IPS-18a (cell line): ENCODE measurements at regions not wholly inside any gene's neighbourhood (a gene's known extent, or its start where the extent isn't known, plus 50 kb on each side); places are given as distances from the start of the nearest gene placed in this dataset.
"Not testable (repeated sequence)": the region's sequence is repeated elsewhere in the genome, so short reads cannot be mapped to it uniquely, and the experiment has no call there.

ENCODE experiments used
- H3K27ac ChIP-seq: one replicate; pipeline ENCODE4 v1.5.1; 2013; ENCODE audit warnings: low read length
- H3K27me3 ChIP-seq: one replicate; pipeline ENCODE4 v1.6.1; 2013; ENCODE audit warnings: mild to moderate bottlenecking, low read length; ENCODE audit not compliant: control insufficient read depth, insufficient read depth
- H3K36me3 ChIP-seq: one replicate; pipeline ENCODE4 v1.6.1; 2013; ENCODE audit warnings: low read depth, low read length; ENCODE audit not compliant: control insufficient read depth
- H3K4me1 ChIP-seq: one replicate; pipeline ENCODE4 v1.6.1; 2013; ENCODE audit warnings: low read depth, low read length; ENCODE audit not compliant: control insufficient read depth
- H3K4me3 ChIP-seq: one replicate; pipeline ENCODE4 v1.5.1; 2013; ENCODE audit warnings: low read length
- H3K9ac ChIP-seq: one replicate; pipeline ENCODE4 v1.6.1; 2013; ENCODE audit warnings: mild to moderate bottlenecking, low read length, moderate library complexity
- H3K9me3 ChIP-seq: one replicate; pipeline ENCODE4 v1.6.1; 2013; ENCODE audit warnings: low read depth, low read length; ENCODE audit not compliant: control insufficient read depth

DNA sequence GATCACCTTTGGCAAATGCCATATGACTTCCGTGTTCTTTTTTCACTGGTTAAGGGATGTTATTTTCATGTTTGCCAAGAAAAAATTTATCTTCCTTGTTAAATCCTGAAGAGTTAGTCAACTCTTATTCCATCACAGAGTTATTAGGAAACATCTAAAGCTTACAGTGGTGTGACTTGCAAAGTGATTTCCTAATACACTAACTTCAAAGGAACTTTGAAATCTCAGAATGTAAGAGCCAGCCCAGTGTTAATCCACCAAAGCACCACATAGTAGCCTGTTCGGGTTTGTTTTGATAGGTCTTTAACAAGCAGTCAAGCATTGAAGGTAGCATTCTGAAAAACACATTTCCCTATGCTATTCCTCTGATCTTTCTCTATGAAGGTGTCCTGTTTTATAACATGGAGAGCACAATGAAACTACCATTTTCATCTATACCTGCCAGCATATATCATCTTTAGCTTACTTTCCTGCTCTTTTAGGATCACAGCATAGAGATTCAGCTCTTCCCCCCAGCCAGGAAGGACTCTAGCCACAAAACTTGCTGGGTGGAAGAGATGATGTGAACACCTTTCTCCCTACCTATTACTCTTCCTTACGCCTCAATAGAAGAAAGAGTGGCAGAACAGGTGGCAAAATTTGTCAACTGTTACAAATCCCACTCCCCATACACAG, 82.4 kb upstream of the MAGI3 start:
- Histone ChIP-seq H3K36me3 (no peaks in the 10 kb centered on the region), H3K27ac (no peak overlapping the region), H3K9me3 (no peaks in the 10 kb centered on the region), H3K9ac (no peak overlapping the region), H3K27me3 (no peaks in the 10 kb centered on the region), H3K4me3 (no peak overlapping the region), H3K4me1 (no peaks in the 10 kb centered on the region)

DNA sequence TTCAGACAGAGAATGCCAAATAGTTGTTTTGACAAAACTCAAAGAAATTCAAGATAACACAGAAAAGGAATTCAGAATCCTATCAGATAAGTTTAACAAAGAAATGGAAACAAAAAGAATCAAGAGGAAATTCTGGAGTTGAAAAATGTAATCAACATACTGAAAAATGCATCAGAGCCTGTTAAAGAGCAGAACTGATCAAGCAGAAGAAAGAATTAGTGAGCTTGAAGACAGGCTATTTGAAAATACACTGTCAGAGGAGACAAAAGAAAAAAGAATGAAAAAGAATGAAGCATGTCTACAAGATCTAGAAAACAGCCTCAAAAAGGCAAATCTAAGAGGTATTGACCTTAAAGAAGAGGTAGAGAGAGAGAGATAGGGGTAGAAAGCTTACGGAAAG, 77.7 kb upstream of the MAGI3 start:
- not testable (repeated sequence) for H3K9ac ChIP-seq, H3K4me1 ChIP-seq, H3K9me3 ChIP-seq, H3K27me3 ChIP-seq, H3K4me3 ChIP-seq, H3K27ac ChIP-seq, H3K36me3 ChIP-seq

DNA sequence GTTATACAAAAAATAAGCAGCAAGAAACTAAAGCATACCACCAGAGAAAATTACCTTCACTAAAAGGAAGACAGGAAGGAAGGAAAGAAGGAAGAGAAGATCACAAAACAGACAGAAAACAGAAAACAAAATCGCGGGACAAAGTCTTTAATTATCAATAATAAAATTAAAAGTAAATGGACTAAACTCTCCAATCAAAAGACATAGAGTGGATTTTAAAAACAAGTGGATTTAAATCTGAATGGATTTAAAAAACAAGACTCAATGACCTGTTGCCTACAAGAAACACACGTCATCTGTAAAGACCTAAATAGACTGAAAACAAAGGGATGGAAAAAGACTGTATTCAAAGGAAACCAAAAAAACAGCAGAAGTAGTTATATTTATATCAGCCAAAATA, 75.7 kb upstream of the MAGI3 start:
- no peaks in the 10 kb centered on the region for H3K27me3 ChIP-seq
- no peak overlapping the region for H3K9ac ChIP-seq
- H3K27ac ChIP-seq: no peak overlapping the region
- H3K4me3 ChIP-seq: no peak overlapping the region
- no peaks in the 10 kb centered on the region for H3K4me1 ChIP-seq
- no peaks in the 10 kb centered on the region for H3K9me3 ChIP-seq
- H3K36me3 ChIP-seq: no peaks in the 10 kb centered on the region

DNA sequence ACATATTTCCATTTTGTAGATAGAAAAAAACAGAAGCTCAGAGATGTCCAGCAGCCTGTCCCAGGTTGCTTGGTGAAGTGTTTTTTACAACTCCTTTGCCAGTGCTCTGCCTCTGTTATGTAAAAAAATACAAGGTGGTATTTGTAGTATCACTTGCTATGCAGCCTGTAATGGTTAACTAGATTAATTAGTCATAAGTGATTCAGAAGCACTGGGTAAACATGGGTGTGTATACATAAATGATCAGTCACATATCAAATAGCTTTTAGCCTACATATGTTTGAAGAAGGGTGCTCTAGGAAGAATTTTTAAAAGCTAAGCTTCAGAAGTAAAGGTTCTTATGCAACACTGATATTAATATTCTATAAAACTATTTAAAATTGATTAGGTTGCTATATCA, 70.0 kb upstream of the MAGI3 start:
- Histone ChIP-seq H3K27ac (no peak overlapping the region), H3K4me1 (peaks cover 8% of the 10 kb centered on the region), H3K36me3 (no peaks in the 10 kb centered on the region), H3K4me3 (no peak overlapping the region), H3K27me3 (no peaks in the 10 kb centered on the region), H3K9me3 (no peaks in the 10 kb centered on the region), H3K9ac (no peak overlapping the region)

DNA sequence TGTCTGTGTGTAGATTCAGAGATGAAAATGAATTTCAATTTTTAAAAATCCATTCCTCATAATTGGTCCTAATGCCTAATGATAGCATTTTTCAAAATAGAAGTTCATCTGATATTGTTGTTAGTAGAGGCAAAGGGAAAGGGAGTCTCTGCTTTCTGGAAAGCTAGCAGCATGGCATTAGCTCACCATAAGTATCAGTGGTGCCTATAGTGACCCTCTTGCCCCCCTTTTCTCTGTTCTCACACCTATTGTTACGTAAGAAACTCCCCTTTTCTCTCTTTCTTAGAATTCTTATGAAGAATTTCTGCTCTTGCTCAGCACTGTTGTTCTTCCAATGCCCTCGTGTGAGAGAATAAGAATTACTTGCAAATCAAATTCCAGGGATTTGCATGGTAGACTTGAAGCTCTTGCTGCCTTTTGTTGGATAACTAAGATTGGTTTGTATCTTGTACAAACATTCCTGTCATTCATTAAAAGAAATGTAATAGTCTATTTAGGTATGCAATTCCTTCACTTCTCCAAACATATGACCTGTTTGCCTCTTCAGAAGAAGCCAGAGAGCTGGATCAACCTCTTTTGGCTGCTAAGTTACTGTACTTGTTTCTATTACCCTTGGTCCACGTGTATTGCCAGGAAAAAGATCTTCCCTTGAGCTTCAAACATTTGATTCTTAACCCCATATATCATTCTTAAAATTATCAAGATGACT, 69.2 kb upstream of the MAGI3 start:
- Histone ChIP-seq H3K4me1 (peaks cover 8% of the 10 kb centered on the region), H3K36me3 (no peaks in the 10 kb centered on the region), H3K9ac (no peak overlapping the region), H3K27ac (no peak overlapping the region), H3K4me3 (no peak overlapping the region), H3K9me3 (no peaks in the 10 kb centered on the region), H3K27me3 (no peaks in the 10 kb centered on the region)

DNA sequence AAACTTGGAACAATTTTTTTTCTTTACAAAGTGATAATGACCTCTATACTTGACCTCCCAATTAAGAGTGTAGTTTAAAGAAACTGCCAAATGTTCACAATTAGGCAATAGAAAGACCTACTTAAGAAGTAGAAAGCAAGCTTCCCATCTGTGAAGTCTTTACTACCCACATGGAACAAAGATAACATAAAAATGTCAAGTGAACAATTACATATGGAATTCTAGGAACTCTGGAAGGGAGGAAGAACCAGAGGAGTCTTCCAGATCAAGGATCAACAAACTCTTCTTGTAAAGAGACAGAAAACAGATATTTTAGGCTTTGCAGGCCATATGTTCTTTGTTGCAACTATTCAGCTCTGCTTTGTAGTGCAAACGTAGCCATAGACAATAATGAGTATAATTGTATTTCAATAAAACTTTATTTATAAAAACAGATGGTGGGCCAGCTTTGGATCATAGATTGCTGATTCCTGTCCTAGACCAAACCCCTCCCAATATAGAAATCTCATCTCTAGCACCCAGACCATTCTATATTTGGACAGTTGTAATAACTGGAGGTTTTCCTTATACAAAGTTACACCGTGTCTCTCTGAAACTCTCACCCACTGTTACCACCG, 68.4 kb upstream of the MAGI3 start:
- Histone ChIP-seq H3K36me3 (no peaks in the 10 kb centered on the region), H3K9me3 (no peaks in the 10 kb centered on the region), H3K9ac (no peak overlapping the region), H3K27ac (no peak overlapping the region), H3K4me3 (no peak overlapping the region), H3K4me1 (peaks cover 8% of the 10 kb centered on the region), H3K27me3 (no peaks in the 10 kb centered on the region)

DNA sequence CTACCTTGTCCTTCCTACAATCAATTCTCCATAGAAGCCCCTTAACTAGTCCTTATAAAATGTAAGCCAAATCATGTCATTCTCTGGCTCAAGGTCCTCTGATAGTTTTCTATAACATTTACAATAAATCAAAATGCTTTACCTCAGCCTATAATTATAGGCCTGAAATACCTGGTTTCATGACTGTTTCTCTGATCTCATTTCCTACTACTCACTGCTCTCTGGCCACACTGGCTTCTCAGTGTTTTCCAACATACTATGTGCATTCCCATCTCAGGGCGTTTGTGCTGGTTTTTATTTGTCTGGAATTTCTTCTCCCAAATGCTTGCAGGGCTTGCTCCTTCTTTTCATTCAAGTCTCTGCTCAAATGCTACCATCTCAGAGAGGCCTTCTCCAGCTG, 67.9 kb upstream of the MAGI3 start:
- no peaks in the 10 kb centered on the region for H3K27me3 ChIP-seq
- H3K4me3 ChIP-seq: no peak overlapping the region
- H3K9me3 ChIP-seq: no peaks in the 10 kb centered on the region
- peaks cover 8% of the 10 kb centered on the region for H3K4me1 ChIP-seq
- H3K36me3 ChIP-seq: no peaks in the 10 kb centered on the region
- no peak overlapping the region for H3K9ac ChIP-seq
- H3K27ac ChIP-seq: no peak overlapping the region

DNA sequence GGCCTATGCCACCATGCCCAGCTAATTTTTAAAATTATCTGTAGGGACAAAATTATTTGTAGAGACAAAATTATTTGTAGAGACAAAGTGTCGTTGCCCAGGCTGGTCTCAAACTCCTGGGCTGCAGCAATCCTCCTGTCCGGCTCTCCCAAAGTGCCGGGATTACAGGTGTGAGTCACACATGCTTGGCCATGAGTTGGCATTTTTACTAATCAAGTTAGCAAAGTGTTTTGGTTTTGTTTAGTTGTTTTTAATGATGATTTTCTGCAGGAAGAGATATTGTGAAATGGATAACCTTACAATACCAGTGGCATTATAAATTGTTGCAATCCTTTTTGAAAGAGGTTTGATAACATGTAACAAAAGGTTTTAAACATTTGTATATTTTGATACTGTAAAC, 65.3 kb upstream of the MAGI3 start:
- Histone ChIP-seq H3K4me3 (no peak overlapping the region), H3K9me3 (no peaks in the 10 kb centered on the region), H3K9ac (no peak overlapping the region), H3K4me1 (peaks cover 8% of the 10 kb centered on the region), H3K27me3 (no peaks in the 10 kb centered on the region), H3K27ac (no peak overlapping the region), H3K36me3 (no peaks in the 10 kb centered on the region)

DNA sequence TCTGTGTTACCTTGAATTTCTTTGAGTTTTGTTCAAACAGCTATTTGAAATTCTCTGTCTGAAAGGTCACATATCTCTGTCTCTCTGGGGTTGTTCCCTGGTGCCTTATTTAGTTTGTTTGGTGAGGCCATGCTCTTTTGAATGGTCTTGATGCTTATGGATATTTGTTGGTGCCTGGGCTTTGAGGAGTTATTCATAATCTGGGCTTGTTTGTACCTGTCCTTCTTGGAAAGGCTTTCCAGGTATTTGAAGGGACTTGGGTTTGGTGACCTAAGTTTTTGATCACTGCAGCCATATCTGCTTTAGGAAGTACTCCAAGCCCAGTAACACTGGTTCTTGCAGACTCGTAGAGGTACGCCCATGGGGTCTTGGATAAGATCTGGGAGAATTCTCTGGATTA, 63.3 kb upstream of the MAGI3 start:
- Histone ChIP-seq H3K27me3 (no peaks in the 10 kb centered on the region), H3K4me3 (no peak overlapping the region), H3K9me3 (no peaks in the 10 kb centered on the region), H3K36me3 (no peaks in the 10 kb centered on the region), H3K9ac (no peak overlapping the region), H3K4me1 (no peaks in the 10 kb centered on the region), H3K27ac (no peak overlapping the region)

DNA sequence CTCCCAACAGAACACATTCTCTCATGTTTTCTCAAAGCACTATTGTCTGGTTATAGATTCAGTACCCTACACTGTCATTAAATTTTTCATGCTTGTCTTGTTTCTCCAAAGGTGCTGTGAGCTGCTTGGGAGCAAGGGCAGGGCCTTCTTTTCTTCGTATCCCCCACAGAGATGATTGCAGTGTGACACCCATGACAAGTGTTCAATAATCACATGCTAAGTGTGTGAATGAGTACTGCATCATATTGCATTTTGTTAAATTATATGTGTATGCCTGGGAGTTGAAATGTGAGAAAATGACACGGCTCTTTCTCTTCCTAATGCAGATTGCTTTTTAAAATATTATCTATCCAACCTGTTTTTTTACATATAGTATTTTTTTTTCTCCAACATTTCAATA, 57.3 kb upstream of the MAGI3 start:
- no peak overlapping the region for H3K4me3 ChIP-seq
- H3K27ac ChIP-seq: no peak overlapping the region
- H3K9me3 ChIP-seq: no peaks in the 10 kb centered on the region
- no peaks in the 10 kb centered on the region for H3K36me3 ChIP-seq
- H3K27me3 ChIP-seq: no peaks in the 10 kb centered on the region
- no peaks in the 10 kb centered on the region for H3K4me1 ChIP-seq
- no peak overlapping the region for H3K9ac ChIP-seq

DNA sequence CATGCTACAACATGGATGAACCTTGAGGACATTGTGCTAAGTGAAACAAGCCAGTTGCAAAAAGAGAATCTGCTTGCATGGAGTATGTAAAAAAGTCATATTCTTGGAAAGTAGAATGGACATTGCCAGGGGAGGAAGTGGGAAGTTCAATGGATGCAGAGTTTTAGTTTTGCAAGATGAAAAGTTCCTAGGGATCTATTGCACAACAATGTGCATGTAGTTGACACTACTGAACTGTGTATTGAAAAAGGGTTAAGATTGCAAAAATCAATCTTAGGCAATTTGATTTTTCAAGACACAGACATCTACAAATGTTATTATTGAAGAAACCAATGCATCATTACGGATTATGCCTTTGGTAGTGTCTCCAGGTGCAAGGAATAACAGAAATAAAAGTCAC, 50.3 kb upstream of the MAGI3 start:
- Histone ChIP-seq H3K36me3 (no peaks in the 10 kb centered on the region), H3K9me3 (no peaks in the 10 kb centered on the region), H3K4me3 (no peak overlapping the region), H3K9ac (no peak overlapping the region), H3K4me1 (no peaks in the 10 kb centered on the region), H3K27ac (no peak overlapping the region), H3K27me3 (no peaks in the 10 kb centered on the region)
